CD4-positive, alpha-beta memory T cell (primary cell): ENCODE measurements at regions not wholly inside any gene's neighbourhood (a gene's known extent, or its start where the extent isn't known, plus 50 kb on each side); places are given as distances from the start of the nearest gene placed in this dataset.

Experiments
- CTCF ChIA-PET: fragments of 350-600 bp; sonication (Branson Sonifier 250); formaldehyde crosslinking; loops from one replicate; lab custom pipeline; 2021; ENCODE audit warnings: inconsistent platforms; ENCODE audit not compliant: partially characterized antibody; lab: Charles Lee
- POLR2A ChIA-PET: fragments of 350-600 bp; sonication (Branson Sonifier 250); formaldehyde crosslinking; loops from one replicate; lab custom pipeline; 2021; ENCODE audit not compliant: partially characterized antibody; lab: Charles Lee
- DNase-seq, 5 donors: peaks; one replicate each; pipeline versions ENCODE4 v3.0.0 to v3.0.0-alpha.2; 2020 to 2022; ENCODE audit warnings: mixed read lengths in 1 of 5
- H3K27ac ChIP-seq: one replicate; pipeline ENCODE4 v1.7.0; 2013; ENCODE audit warnings: low read depth, low read length
- H3K27me3 ChIP-seq: 2 replicates; pipeline ENCODE4 v1.7.0; 2013; ENCODE audit warnings: mild to moderate bottlenecking, low read length, moderate library complexity; ENCODE audit not compliant: insufficient read depth
- H3K36me3 ChIP-seq: 2 replicates; pipeline ENCODE4 v1.7.0; 2013; ENCODE audit warnings: mild to moderate bottlenecking, low read length, moderate library complexity; ENCODE audit not compliant: insufficient read depth
- H3K4me1 ChIP-seq: 2 replicates; pipeline ENCODE4 v1.7.0; 2013; ENCODE audit warnings: mild to moderate bottlenecking, low read length, moderate library complexity; ENCODE audit not compliant: insufficient read depth
- H3K4me3 ChIP-seq, 2 donors: one replicate each; pipeline ENCODE4 v1.7.0; 2013; ENCODE audit warnings: low read length in 2 of 2, mild to moderate bottlenecking in 1 of 2
- H3K9me3 ChIP-seq, 2 donors: one replicate each; pipeline ENCODE4 v1.7.0; 2013; ENCODE audit warnings: low read length in 2 of 2, control low read depth in 1 of 2; ENCODE audit not compliant: control insufficient read depth in 1 of 2
- H3K27ac Mint-ChIP-seq, 7 donors: one replicate each; pipeline ENCODE4 v1.8.0; 2020 to 2021; ENCODE audit warnings: mixed read lengths in 7 of 7, mild to moderate bottlenecking in 6 of 7, inconsistent platforms in 3 of 7, moderate library complexity in 3 of 7
- H3K27me3 Mint-ChIP-seq, 2 donors: one replicate each; pipeline ENCODE4 v1.8.0; 2020 to 2021; ENCODE audit warnings: mixed read lengths in 2 of 2
- H3K36me3 Mint-ChIP-seq, 2 donors: one replicate each; pipeline ENCODE4 v1.8.0; 2020 to 2021; ENCODE audit warnings: mixed read lengths in 2 of 2, inconsistent platforms in 1 of 2, mild to moderate bottlenecking in 1 of 2
- H3K4me1 Mint-ChIP-seq, 4 donors: one replicate each; pipeline ENCODE4 v1.8.0; 2020 to 2021; ENCODE audit warnings: mixed read lengths in 4 of 4, mild to moderate bottlenecking in 1 of 4
- H3K4me3 Mint-ChIP-seq, 8 donors: one replicate each; pipeline ENCODE4 v1.8.0; 2020 to 2021; ENCODE audit warnings: mixed read lengths in 8 of 8, mild to moderate bottlenecking in 7 of 8, moderate library complexity in 6 of 8, inconsistent platforms in 3 of 8
- H3K9me3 Mint-ChIP-seq, 8 donors: one replicate each; pipeline ENCODE4 v1.8.0; 2020 to 2021; ENCODE audit warnings: mixed read lengths in 8 of 8, mild to moderate bottlenecking in 5 of 8, inconsistent platforms in 3 of 8, moderate library complexity in 1 of 8
- intact Hi-C: fragments of 100-400 bp; cut with micrococcal nuclease; formaldehyde crosslinking; loops from one replicate; pipeline ENCODE4 v1.15.1; 2023

DNA sequence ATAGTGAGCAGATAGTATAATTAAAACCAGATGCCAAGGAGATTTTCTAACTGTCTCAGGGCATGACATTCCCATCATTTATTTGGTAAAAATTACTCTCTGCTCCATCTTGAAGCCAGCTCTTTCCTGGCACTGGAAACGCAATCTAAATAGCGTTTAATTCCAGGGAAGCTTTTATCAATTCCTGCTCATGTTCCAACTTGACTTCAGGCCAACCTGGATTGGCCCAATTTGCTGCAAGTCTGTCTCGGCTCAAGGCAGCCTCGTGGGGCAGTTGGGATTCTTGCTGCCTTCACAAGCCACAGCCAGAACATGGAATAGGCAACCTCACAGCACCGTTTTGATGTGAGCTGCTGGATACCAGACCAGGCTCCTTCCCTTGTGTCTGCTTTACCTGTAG, 1255.9 kb downstream of the TBC1D22A start:
- CTCF ChIA-PET = no interaction called here
- POLR2A ChIA-PET = no interaction called here
- Histone ChIP-seq H3K36me3 (no peaks in the 10 kb centered on the region), H3K4me3 (no peak overlapping the region), H3K27me3 (no peaks in the 10 kb centered on the region), H3K9me3 (no peaks in the 10 kb centered on the region), H3K27ac (no peak overlapping the region), H3K4me1 (no peaks in the 10 kb centered on the region)
- intact Hi-C loops = no loop called here
- H3K27ac Mint-ChIP-seq = no peak overlapping the region
- H3K9me3 Mint-ChIP-seq = peaks cover 0 to 29% (median 19%) of the 10 kb centered on the region in 8 donors
- peaks cover 4 to 8% of the 10 kb centered on the region in 2 donors for H3K36me3 Mint-ChIP-seq
- H3K27me3 Mint-ChIP-seq = peaks cover 8 to 34% of the 10 kb centered on the region in 2 donors
- H3K4me3 Mint-ChIP-seq = no peak overlapping the region
- H3K4me1 Mint-ChIP-seq = no peaks in the 10 kb centered on the region
- DNase-seq = no peak

GRCh38 chr22:48015701-48016100, 1253.3 kb downstream of the TBC1D22A start:
- H3K27me3 ChIP-seq = no peaks in the 10 kb centered on the region
- no peaks in the 10 kb centered on the region for H3K9me3 ChIP-seq
- H3K27me3 Mint-ChIP-seq = peaks cover 4 to 28% of the 10 kb centered on the region in 2 donors
- no peaks in the 10 kb centered on the region for H3K4me1 Mint-ChIP-seq
- no peak overlapping the region for H3K4me3 Mint-ChIP-seq
- H3K27ac ChIP-seq = no peak overlapping the region
- no peaks in the 10 kb centered on the region for H3K4me1 ChIP-seq
- no peak for DNase-seq
- peaks cover 4 to 8% of the 10 kb centered on the region in 2 donors for H3K36me3 Mint-ChIP-seq
- POLR2A ChIA-PET = no interaction called here
- no peak overlapping the region for H3K27ac Mint-ChIP-seq
- H3K9me3 Mint-ChIP-seq = peaks cover 0 to 22% (median 16%) of the 10 kb centered on the region in 8 donors
- CTCF ChIA-PET = no interaction called here
- H3K36me3 ChIP-seq = no peaks in the 10 kb centered on the region
- intact Hi-C loops = no loop called here
- H3K4me3 ChIP-seq = no peak overlapping the region

DNA sequence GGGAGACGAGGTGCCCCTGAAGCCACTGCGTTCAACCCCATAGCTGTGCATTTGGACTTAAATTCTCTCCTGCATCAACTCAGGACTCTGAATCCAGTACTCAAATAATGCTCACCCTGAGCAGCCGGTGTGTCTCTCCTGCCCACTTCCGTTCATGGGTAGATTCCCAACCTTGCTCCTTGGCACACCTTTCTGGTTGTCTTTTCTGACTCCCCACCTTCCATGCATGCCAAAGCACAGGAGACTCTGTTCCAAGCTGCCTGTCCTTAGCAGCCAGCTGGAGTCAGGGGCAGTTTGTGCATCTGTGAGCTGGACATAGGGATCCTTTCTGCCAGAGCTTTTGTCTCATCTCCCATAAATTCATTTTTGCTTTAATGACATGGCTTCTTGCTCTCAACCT, 1242.5 kb downstream of the TBC1D22A start:
- POLR2A ChIA-PET = no interaction called here

GRCh38 chr22:48004038-48004437, 1241.6 kb downstream of the TBC1D22A start:
- Histone ChIP-seq H3K4me1 (no peaks in the 10 kb centered on the region), H3K27me3 (no peaks in the 10 kb centered on the region), H3K9me3 (no peaks in the 10 kb centered on the region), H3K27ac (no peak overlapping the region), H3K4me3 (no peak overlapping the region), H3K36me3 (no peaks in the 10 kb centered on the region)
- Mint-ChIP-seq H3K27ac (no peak overlapping the region), H3K9me3 (no peaks in the 10 kb centered on the region), H3K27me3 (peaks cover 0 to 2% of the 10 kb centered on the region in 2 donors), H3K36me3 (no peaks in the 10 kb centered on the region), H3K4me1 (no peaks in the 10 kb centered on the region), H3K4me3 (no peak overlapping the region)
- intact Hi-C loops = no loop called here
- DNase-seq = no peak
- ChIA-PET POLR2A (no interaction called here), CTCF (no interaction called here)

More for the DNA sequence above, 1242.5 kb downstream of the TBC1D22A start:
- CTCF ChIA-PET = no interaction called here
- H3K36me3 ChIP-seq = no peaks in the 10 kb centered on the region
- Mint-ChIP-seq H3K4me1 (no peaks in the 10 kb centered on the region), H3K36me3 (no peaks in the 10 kb centered on the region), H3K27ac (no peak overlapping the region), H3K27me3 (peaks cover 0 to 2% of the 10 kb centered on the region in 2 donors), H3K4me3 (no peak overlapping the region), H3K9me3 (no peaks in the 10 kb centered on the region)
- H3K27ac ChIP-seq = no peak overlapping the region
- no peaks in the 10 kb centered on the region for H3K9me3 ChIP-seq
- intact Hi-C loops = no loop called here
- H3K27me3 ChIP-seq = no peaks in the 10 kb centered on the region
- H3K4me3 ChIP-seq = no peak overlapping the region
- H3K4me1 ChIP-seq = no peaks in the 10 kb centered on the region
- DNase-seq = no peak

GRCh38 chr22:48001101-48001500, 1238.7 kb downstream of the TBC1D22A start:
- no peaks in the 10 kb centered on the region for H3K9me3 ChIP-seq
- H3K36me3 ChIP-seq = no peaks in the 10 kb centered on the region
- H3K4me1 ChIP-seq = no peaks in the 10 kb centered on the region
- DNase-seq = no peak
- Mint-ChIP-seq H3K36me3 (no peaks in the 10 kb centered on the region), H3K27ac (no peak overlapping the region), H3K4me3 (no peak overlapping the region), H3K27me3 (no peaks in the 10 kb centered on the region), H3K4me1 (no peaks in the 10 kb centered on the region), H3K9me3 (no peaks in the 10 kb centered on the region)
- POLR2A ChIA-PET = no interaction called here
- no peak overlapping the region for H3K4me3 ChIP-seq
- CTCF ChIA-PET = no interaction called here
- H3K27me3 ChIP-seq = no peaks in the 10 kb centered on the region
- no peak overlapping the region for H3K27ac ChIP-seq
- intact Hi-C loops = no loop called here

DNA sequence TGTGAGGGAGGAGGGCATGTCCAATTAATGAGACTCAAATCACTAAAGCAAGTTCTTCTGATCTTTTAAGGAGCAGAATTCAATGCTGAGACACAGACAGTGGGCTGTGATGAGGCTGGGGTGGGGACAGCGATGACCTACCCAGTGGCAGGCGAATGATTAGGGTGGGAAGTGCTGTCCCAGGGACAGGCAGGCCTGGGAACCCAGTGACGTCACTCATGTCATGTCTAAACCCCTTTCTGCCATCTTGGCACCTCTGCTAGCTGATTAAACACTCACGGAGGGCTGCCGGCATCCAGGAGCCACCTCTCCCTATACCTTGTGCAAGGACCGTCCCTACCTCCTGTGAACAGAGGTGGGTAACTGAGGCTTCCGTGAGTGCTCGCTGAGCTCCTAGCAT, 1235.2 kb downstream of the TBC1D22A start:
- Histone ChIP-seq H3K9me3 (no peaks in the 10 kb centered on the region), H3K27ac (no peak overlapping the region), H3K36me3 (no peaks in the 10 kb centered on the region), H3K27me3 (no peaks in the 10 kb centered on the region), H3K4me3 (no peak overlapping the region), H3K4me1 (no peaks in the 10 kb centered on the region)
- POLR2A ChIA-PET = no interaction called here
- DNase-seq = no peak
- CTCF ChIA-PET = no interaction called here
- Mint-ChIP-seq H3K27me3 (peaks cover 0 to 3% of the 10 kb centered on the region in 2 donors), H3K9me3 (no peaks in the 10 kb centered on the region), H3K36me3 (no peaks in the 10 kb centered on the region), H3K4me3 (no peak overlapping the region), H3K4me1 (no peaks in the 10 kb centered on the region), H3K27ac (no peak overlapping the region)
- intact Hi-C loops = no loop called here

- H3K36me3 Mint-ChIP-seq = no peaks in the 10 kb centered on the region
- CTCF ChIA-PET = no interaction called here
- H3K36me3 ChIP-seq = no peaks in the 10 kb centered on the region
- POLR2A ChIA-PET = no interaction called here
- no peaks in the 10 kb centered on the region for H3K4me1 Mint-ChIP-seq
- no peak for DNase-seq
- intact Hi-C loops = no loop called here
- H3K27me3 ChIP-seq = no peaks in the 10 kb centered on the region
- H3K9me3 Mint-ChIP-seq = no peaks in the 10 kb centered on the region
- H3K4me1 ChIP-seq = no peaks in the 10 kb centered on the region
- H3K4me3 Mint-ChIP-seq = no peak overlapping the region
- H3K27ac ChIP-seq = no peak overlapping the region
- H3K27ac Mint-ChIP-seq = no peak overlapping the region
- no peak overlapping the region for H3K4me3 ChIP-seq
- H3K9me3 ChIP-seq = no peaks in the 10 kb centered on the region
- H3K27me3 Mint-ChIP-seq = peaks cover 0 to 3% of the 10 kb centered on the region in 2 donors
These were observed 1234.7 kb downstream of the TBC1D22A start for GRCh38 chr22:47997052-47997590.

- DNase-seq = no peak
- Histone ChIP-seq H3K27me3 (no peaks in the 10 kb centered on the region), H3K9me3 (no peaks in the 10 kb centered on the region), H3K4me1 (no peaks in the 10 kb centered on the region), H3K27ac (no peak overlapping the region), H3K36me3 (no peaks in the 10 kb centered on the region), H3K4me3 (no peak overlapping the region)
- H3K27me3 Mint-ChIP-seq = peaks cover 0 to 5% of the 10 kb centered on the region in 2 donors
- no peaks in the 10 kb centered on the region for H3K4me1 Mint-ChIP-seq
- intact Hi-C loops = no loop called here
- ChIA-PET CTCF (no interaction called here), POLR2A (no interaction called here)
- no peak overlapping the region for H3K4me3 Mint-ChIP-seq
- no peaks in the 10 kb centered on the region for H3K36me3 Mint-ChIP-seq
- H3K9me3 Mint-ChIP-seq = no peaks in the 10 kb centered on the region
- H3K27ac Mint-ChIP-seq = no peak overlapping the region
These were observed 1234.0 kb downstream of the TBC1D22A start for GRCh38 chr22:47996446-47996857.
